ENCODE measurements at regions not wholly inside any gene's neighbourhood (a gene's known extent, or its start where the extent isn't known, plus 50 kb on each side); places are given as distances from the start of the nearest gene placed in this dataset.
A peak's percentile ranks its signal among the peaks of the same experiment; 100 is the strongest.

DNA sequence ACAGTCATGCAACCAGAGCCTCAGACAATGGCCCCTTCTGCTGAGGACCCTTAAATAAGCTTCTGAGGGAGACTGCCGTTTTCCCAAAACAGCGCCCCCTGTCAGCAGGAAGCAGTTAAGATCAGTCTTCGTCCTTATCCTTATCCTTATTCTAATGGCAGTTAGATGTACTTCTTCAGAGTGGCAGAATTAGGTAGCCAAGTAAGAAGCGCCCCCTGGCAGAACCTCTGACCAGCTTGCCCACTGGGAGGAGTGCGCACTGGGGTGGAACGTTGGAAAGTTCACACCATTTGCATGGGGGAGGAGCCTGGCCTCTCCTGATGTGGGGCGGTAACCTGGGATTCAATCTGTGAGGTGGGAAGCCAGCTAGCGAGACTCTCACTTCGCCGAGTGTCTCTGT, 133.6 kb upstream of the QRFPR start:
- Histone ChIP-seq H2AFZ (no peak overlapping the region), H3K9me2 (ENCODE audit: insufficient read depth) (no peaks in the 10 kb centered on the region)
- BruUV-seq (replicated peaks) = no TSS peak

DNA sequence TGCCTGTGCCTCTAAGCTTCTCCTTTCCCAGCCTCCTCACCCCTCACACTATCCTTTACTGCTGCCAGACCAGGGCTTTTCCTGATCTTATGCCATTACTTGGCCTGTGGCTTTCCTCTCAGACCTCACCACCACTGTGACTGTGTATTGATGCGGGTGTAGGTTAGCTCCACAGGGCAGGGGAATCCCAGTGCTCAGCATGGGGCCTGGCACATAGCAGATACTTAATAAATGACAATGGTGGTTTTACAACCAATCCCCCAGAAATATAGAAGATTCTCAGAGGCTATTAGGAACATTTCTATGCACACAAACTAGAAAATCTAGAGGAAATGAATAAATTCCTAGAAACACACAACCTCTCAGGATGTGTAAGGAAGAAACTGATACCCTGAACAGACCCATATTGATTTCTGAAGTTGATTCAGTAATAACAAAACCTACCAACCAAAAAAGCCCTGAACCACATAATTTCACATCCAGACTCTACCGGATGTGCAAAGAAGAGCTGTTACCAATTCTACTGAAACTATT, 129.6 kb upstream of the QRFPR start:
- Histone ChIP-seq H3K9me3 (ENCODE audit: insufficient read depth, low read depth) (no peaks in the 10 kb centered on the region), H3K27me3 (ENCODE audit: insufficient read depth, low read depth) (no peaks in the 10 kb centered on the region), H2AFZ (no peak overlapping the region), H4K20me1 (ENCODE audit: insufficient read depth) (no peaks in the 10 kb centered on the region), H3K9me2 (ENCODE audit: insufficient read depth) (no peaks in the 10 kb centered on the region), H3K4me3 (no peak overlapping the region), H3F3A (ENCODE audit: insufficient read depth, low read depth) (no peaks in the 10 kb centered on the region), H3K4me1 (replicated peaks; ENCODE audit: insufficient read depth) (no peaks in the 10 kb centered on the region), H3K36me3 (ENCODE audit: low read depth) (no peaks in the 10 kb centered on the region), H3K27ac (no peak overlapping the region), H3K4me2 (no peak overlapping the region), H3K79me2 (ENCODE audit: low read depth) (no peaks in the 10 kb centered on the region)
- POLR2A ChIA-PET (ENCODE audit: unreplicated experiment) = no interaction called here
- intact Hi-C loops (cut with micrococcal nuclease; ENCODE audit: unreplicated experiment) = no loop called here
- no peak for DNase-seq
- TF ChIP-seq, protein P1, sequence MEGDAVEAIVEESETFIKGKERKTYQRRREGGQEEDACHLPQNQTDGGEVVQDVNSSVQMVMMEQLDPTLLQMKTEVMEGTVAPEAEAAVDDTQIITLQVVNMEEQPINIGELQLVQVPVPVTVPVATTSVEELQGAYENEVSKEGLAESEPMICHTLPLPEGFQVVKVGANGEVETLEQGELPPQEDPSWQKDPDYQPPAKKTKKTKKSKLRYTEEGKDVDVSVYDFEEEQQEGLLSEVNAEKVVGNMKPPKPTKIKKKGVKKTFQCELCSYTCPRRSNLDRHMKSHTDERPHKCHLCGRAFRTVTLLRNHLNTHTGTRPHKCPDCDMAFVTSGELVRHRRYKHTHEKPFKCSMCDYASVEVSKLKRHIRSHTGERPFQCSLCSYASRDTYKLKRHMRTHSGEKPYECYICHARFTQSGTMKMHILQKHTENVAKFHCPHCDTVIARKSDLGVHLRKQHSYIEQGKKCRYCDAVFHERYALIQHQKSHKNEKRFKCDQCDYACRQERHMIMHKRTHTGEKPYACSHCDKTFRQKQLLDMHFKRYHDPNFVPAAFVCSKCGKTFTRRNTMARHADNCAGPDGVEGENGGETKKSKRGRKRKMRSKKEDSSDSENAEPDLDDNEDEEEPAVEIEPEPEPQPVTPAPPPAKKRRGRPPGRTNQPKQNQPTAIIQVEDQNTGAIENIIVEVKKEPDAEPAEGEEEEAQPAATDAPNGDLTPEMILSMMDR (conservative IDR thresholded peaks at IDR 0.05) = no peak
- no peak for TF ChIP-seq EZH2 (IDR thresholded peaks at IDR 0.05; ENCODE audit: low read depth)
- CTCF ChIA-PET = no interaction called here
- no TSS peak for BruUV-seq (replicated peaks)

More for the DNA sequence above, 133.6 kb upstream of the QRFPR start:
- no peaks in the 10 kb centered on the region for H3K9me3 ChIP-seq (ENCODE audit: insufficient read depth, low read depth)
- no peak for DNase-seq
- intact Hi-C loops (cut with micrococcal nuclease; ENCODE audit: unreplicated experiment) = no loop called here
- CTCF ChIA-PET = no interaction called here
- H3K4me3 ChIP-seq = no peak overlapping the region
- POLR2A ChIA-PET (ENCODE audit: unreplicated experiment) = no interaction called here
- H3K27me3 ChIP-seq (ENCODE audit: insufficient read depth, low read depth) = no peaks in the 10 kb centered on the region
- no peak overlapping the region for H3K27ac ChIP-seq
- no peaks in the 10 kb centered on the region for H3K79me2 ChIP-seq (ENCODE audit: low read depth)
- H3K4me2 ChIP-seq = no peak overlapping the region
- no peaks in the 10 kb centered on the region for H3K36me3 ChIP-seq (ENCODE audit: low read depth)
- no peaks in the 10 kb centered on the region for H3K4me1 ChIP-seq (replicated peaks; ENCODE audit: insufficient read depth)
- no peaks in the 10 kb centered on the region for H3F3A ChIP-seq (ENCODE audit: insufficient read depth, low read depth)
- H4K20me1 ChIP-seq (ENCODE audit: insufficient read depth) = no peaks in the 10 kb centered on the region
- TF ChIP-seq, protein P1 (conservative IDR thresholded peaks at IDR 0.05) = peak; percentile 37; the same call in 1 of the 2 replicates
- no peak for TF ChIP-seq EZH2 (IDR thresholded peaks at IDR 0.05; ENCODE audit: low read depth)

DNA sequence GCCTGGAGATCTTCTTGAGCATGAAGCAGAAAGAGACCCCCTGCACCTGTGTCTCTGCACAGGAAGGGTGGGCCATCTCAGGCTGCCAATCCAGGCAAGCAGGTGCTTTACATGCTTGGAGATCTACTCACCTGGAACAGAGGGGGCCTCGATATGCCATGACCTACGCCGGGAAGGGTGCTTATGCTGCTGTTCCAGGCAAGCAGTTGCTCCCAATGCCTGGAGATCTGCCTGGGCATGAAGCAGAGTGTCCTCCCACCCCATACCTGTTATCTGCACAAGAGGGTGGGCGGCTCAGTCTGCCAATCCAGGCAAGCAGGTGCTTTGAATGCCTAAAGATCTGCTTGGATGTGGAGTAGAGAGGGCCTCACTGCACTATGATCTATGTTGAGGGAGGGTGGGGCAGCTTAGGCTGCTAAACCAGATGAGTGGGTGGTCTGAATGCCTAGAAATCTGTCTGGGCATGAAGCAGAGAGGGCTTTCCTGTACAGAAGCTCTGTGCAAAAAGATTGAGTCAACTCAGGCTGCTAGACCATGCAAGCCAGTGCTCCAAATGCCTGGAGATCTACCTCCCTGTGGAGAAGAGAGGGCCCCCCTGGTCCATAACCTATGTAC, 104.5 kb upstream of the QRFPR start:
- TF ChIP-seq EZH2 (IDR thresholded peaks at IDR 0.05; ENCODE audit: low read depth) = no peak
- TF ChIP-seq, protein P1 (conservative IDR thresholded peaks at IDR 0.05) = no peak
- ChIA-PET POLR2A (ENCODE audit: unreplicated experiment) (no interaction called here), CTCF (no interaction called here)
- H3K4me1 ChIP-seq (replicated peaks; ENCODE audit: insufficient read depth) = no peaks in the 10 kb centered on the region
- DNase-seq = no peak
- no peaks in the 10 kb centered on the region for H3K36me3 ChIP-seq (ENCODE audit: low read depth)
- intact Hi-C loops (cut with micrococcal nuclease; ENCODE audit: unreplicated experiment) = no loop called here
- H2AFZ ChIP-seq = no peak overlapping the region
- H3K27ac ChIP-seq = no peak overlapping the region
- H3K79me2 ChIP-seq (ENCODE audit: low read depth) = no peaks in the 10 kb centered on the region
- H3K9me3 ChIP-seq (ENCODE audit: insufficient read depth, low read depth) = no peaks in the 10 kb centered on the region
- H3K9me2 ChIP-seq (ENCODE audit: insufficient read depth) = no peaks in the 10 kb centered on the region
- H3K4me2 ChIP-seq = no peak overlapping the region
- H3K27me3 ChIP-seq (ENCODE audit: insufficient read depth, low read depth) = no peaks in the 10 kb centered on the region
- H4K20me1 ChIP-seq (ENCODE audit: insufficient read depth) = no peaks in the 10 kb centered on the region
- H3K4me3 ChIP-seq = no peak overlapping the region
- H3F3A ChIP-seq (ENCODE audit: insufficient read depth, low read depth) = no peaks in the 10 kb centered on the region; the same call in 1 of the 2 replicates
- BruUV-seq (replicated peaks) = no TSS peak
